Hepatocyte (in vitro differentiated cells): ENCODE measurements at regions not wholly inside any gene's neighbourhood (a gene's known extent, or its start where the extent isn't known, plus 50 kb on each side); places are given as distances from the start of the nearest gene placed in this dataset.
"Not testable (repeated sequence)": the region's sequence is repeated elsewhere in the genome, so short reads cannot be mapped to it uniquely, and the experiment has no call there.

Experiments
- DNase-seq: peaks from one replicate; pipeline ENCODE4 v3.0.0-alpha.2; 2016; ENCODE audit warnings: low spot score
- H2AFZ ChIP-seq: fragments of 200-600 bp; sonication (generic); 2 replicates; pipeline ENCODE4 v1.6.0; 2016; ENCODE audit warnings: antibody characterized with exemption, mild to moderate bottlenecking
- H3K27ac ChIP-seq: fragments of 200-600 bp; sonication (generic); 2 replicates; pipeline ENCODE4 v1.5.1; 2016; ENCODE audit warnings: mild to moderate bottlenecking
- H3K27me3 ChIP-seq: fragments of 200-600 bp; sonication (generic); 2 replicates; pipeline ENCODE4 v1.6.1; 2016
- H3K36me3 ChIP-seq: fragments of 200-600 bp; sonication (generic); replicated peaks from 2 replicates; pipeline ENCODE4 v1.5.1; 2016; ENCODE audit warnings: low read depth; ENCODE audit not compliant: insufficient read depth
- H3K4me1 ChIP-seq: fragments of 200-600 bp; sonication (generic); 2 replicates; pipeline ENCODE4 v1.5.1; 2016; ENCODE audit warnings: mild to moderate bottlenecking, moderate library complexity; ENCODE audit not compliant: insufficient read depth
- H3K4me2 ChIP-seq: fragments of 200-600 bp; sonication (generic); 2 replicates; pipeline ENCODE4 v1.6.0; 2016
- H3K4me3 ChIP-seq: fragments of 200-600 bp; sonication (generic); 2 replicates; pipeline ENCODE4 v1.5.1; 2016; ENCODE audit warnings: mild to moderate bottlenecking
- H3K79me2 ChIP-seq: fragments of 200-600 bp; sonication (generic); 2 replicates; pipeline ENCODE4 v1.6.0; 2017; ENCODE audit warnings: mild to moderate bottlenecking
- H3K9me2 ChIP-seq: fragments of 200-600 bp; sonication (generic); replicated peaks from 2 replicates; pipeline ENCODE4 v1.6.0; 2017; ENCODE audit warnings: mild to moderate bottlenecking; ENCODE audit not compliant: insufficient read depth
- H3K9me3 ChIP-seq: fragments of 200-600 bp; sonication (generic); 2 replicates; pipeline ENCODE4 v1.5.1; 2016; ENCODE audit warnings: low read depth, mild to moderate bottlenecking
- H4K20me1 ChIP-seq: fragments of 200-600 bp; sonication (generic); 2 replicates; pipeline ENCODE4 v1.6.0; 2016; ENCODE audit warnings: mild to moderate bottlenecking; ENCODE audit not compliant: insufficient read depth, poor library complexity, severe bottlenecking
- CTCF ChIP-seq: fragments of 200-600 bp; sonication (generic); IDR thresholded peaks from 2 replicates; pipeline ENCODE4 v1.5.1; 2016; ENCODE audit warnings: antibody characterized with exemption, mild to moderate bottlenecking; ENCODE audit not compliant: poor library complexity
- EZH2 ChIP-seq: fragments of 200-600 bp; sonication (generic); IDR thresholded peaks from 2 replicates; pipeline ENCODE4 v1.6.1; 2016; ENCODE audit warnings: antibody characterized with exemption, mild to moderate bottlenecking, borderline replicate concordance
- EZH2phosphoT487 ChIP-seq: fragments of 200-600 bp; sonication (generic); IDR thresholded peaks from one replicate; pipeline ENCODE4 v1.6.1; 2018; ENCODE audit warnings: antibody characterized with exemption, mild to moderate bottlenecking, low read depth, moderate library complexity; ENCODE audit not compliant: unreplicated experiment, severe bottlenecking
- WGBS: methylation state at CpG from one replicate; pipeline ENCODE4 v1.1.6; 2016; ENCODE audit warnings: low lambda C conversion rate; ENCODE audit errors: missing lambda C conversion rate; 5-methylcytosine and 5-hydroxymethylcytosine counted together

- Histone ChIP-seq H3K27me3 (no peaks in the 10 kb centered on the region), H3K4me2 (no peak overlapping the region), H3K9me3 (no peaks in the 10 kb centered on the region), H3K27ac (no peak overlapping the region), H3K79me2 (no peaks in the 10 kb centered on the region), H3K9me2 (no peaks in the 10 kb centered on the region), H2AFZ (no peak overlapping the region), H3K36me3 (no peaks in the 10 kb centered on the region), H3K4me3 (no peak overlapping the region), H3K4me1 (no peaks in the 10 kb centered on the region), H4K20me1 (no peaks in the 10 kb centered on the region)
- DNase-seq = peak; percentile 23
- 78% methylated on average over 4 of the region's 4 CpGs for WGBS
- TF ChIP-seq EZH2phosphoT487 (no peak), CTCF (peak; percentile 59), EZH2 (no peak)
These were observed 113.2 kb upstream of the CHST9 start for GRCh38 chr18:27298214-27298804.

GRCh38 chr18:27285973-27286562 lies 101.0 kb upstream of the CHST9 start:
- H3K27ac ChIP-seq, H4K20me1 ChIP-seq, H3K27me3 ChIP-seq, H3K9me2 ChIP-seq, H3K79me2 ChIP-seq, DNase-seq, H3K9me3 ChIP-seq, H2AFZ ChIP-seq, H3K4me1 ChIP-seq, H3K4me3 ChIP-seq, H3K36me3 ChIP-seq, H3K4me2 ChIP-seq: not testable (repeated sequence)
- WGBS = 90% methylated on average over 2 of the region's 2 CpGs

- WGBS = 80% methylated on average over 3 of the region's 3 CpGs
- no peaks in the 10 kb centered on the region for H3K9me2 ChIP-seq
- no peak overlapping the region for H3K27ac ChIP-seq
- DNase-seq = no peak
- H3K4me3 ChIP-seq = no peak overlapping the region
- TF ChIP-seq EZH2 (no peak), CTCF (no peak), EZH2phosphoT487 (no peak)
- H3K4me2 ChIP-seq = no peak overlapping the region
- no peaks in the 10 kb centered on the region for H3K36me3 ChIP-seq
- no peak overlapping the region for H2AFZ ChIP-seq
- H4K20me1 ChIP-seq = no peaks in the 10 kb centered on the region
- H3K4me1 ChIP-seq = no peaks in the 10 kb centered on the region
- H3K79me2 ChIP-seq = no peaks in the 10 kb centered on the region
- H3K27me3 ChIP-seq = no peaks in the 10 kb centered on the region
- no peaks in the 10 kb centered on the region for H3K9me3 ChIP-seq
These were observed 93.0 kb upstream of the CHST9 start for GRCh38 chr18:27278131-27278530.

GRCh38 chr18:27277554-27277953 lies 92.4 kb upstream of the CHST9 start:
- Histone ChIP-seq H3K27ac (no peak overlapping the region), H3K36me3 (no peaks in the 10 kb centered on the region), H3K9me3 (no peaks in the 10 kb centered on the region), H3K4me1 (no peaks in the 10 kb centered on the region), H3K79me2 (no peaks in the 10 kb centered on the region), H4K20me1 (no peaks in the 10 kb centered on the region), H3K4me2 (no peak overlapping the region), H3K4me3 (no peak overlapping the region), H3K9me2 (no peaks in the 10 kb centered on the region), H2AFZ (no peak overlapping the region), H3K27me3 (no peaks in the 10 kb centered on the region)
- no peak for TF ChIP-seq EZH2
- TF ChIP-seq CTCF = no peak
- TF ChIP-seq EZH2phosphoT487 = no peak
- no peak for DNase-seq
- 84% methylated on average over 3 of the region's 3 CpGs for WGBS
